Parathyroid adenoma (tissue), 2 donors: ENCODE measurements at regions not wholly inside any gene's neighbourhood (a gene's known extent, or its start where the extent isn't known, plus 50 kb on each side); places are given as distances from the start of the nearest gene placed in this dataset.

Source experiments
- H2AFZ ChIP-seq: fragments of 300-600 bp; sonication (generic); one replicate; pipeline ENCODE4 v1.7.0; 2017; ENCODE audit warnings: antibody characterized with exemption, mild to moderate bottlenecking
- H3K27ac ChIP-seq: fragments of 300-600 bp; sonication (generic); one replicate; pipeline ENCODE4 v1.7.0; 2017
- H3K27me3 ChIP-seq: fragments of 300-600 bp; sonication (generic); one replicate; pipeline ENCODE4 v1.7.0; 2017; ENCODE audit warnings: low read length; ENCODE audit not compliant: control insufficient read depth, insufficient read depth
- H3K36me3 ChIP-seq: fragments of 300-600 bp; sonication (generic); one replicate; pipeline ENCODE4 v1.7.0; 2017; ENCODE audit warnings: low read length; ENCODE audit not compliant: control insufficient read depth, insufficient read depth
- H3K4me1 ChIP-seq: fragments of 300-600 bp; sonication (generic); one replicate; pipeline ENCODE4 v1.7.0; 2017; ENCODE audit warnings: control low read depth
- H3K4me2 ChIP-seq: fragments of 300-600 bp; sonication (generic); one replicate; pipeline ENCODE4 v1.7.0; 2017; ENCODE audit warnings: low read length
- H3K4me3 ChIP-seq: fragments of 300-600 bp; sonication (generic); one replicate; pipeline ENCODE4 v1.7.0; 2017; ENCODE audit warnings: low read depth, low read length
- H3K79me2 ChIP-seq: fragments of 300-600 bp; sonication (generic); one replicate; pipeline ENCODE4 v1.7.0; 2017; ENCODE audit warnings: control low read depth
- H3K9ac ChIP-seq: fragments of 300-600 bp; sonication (generic); one replicate; pipeline ENCODE4 v1.7.0; 2017; ENCODE audit warnings: mild to moderate bottlenecking
- H3K9me3 ChIP-seq: fragments of 300-600 bp; sonication (generic); one replicate; pipeline ENCODE4 v1.7.0; 2017; ENCODE audit warnings: low read length; ENCODE audit not compliant: control insufficient read depth
- CTCF ChIP-seq: fragments of 300-600 bp; sonication (generic); IDR thresholded peaks from one replicate; pipeline ENCODE4 v1.7.0; 2017; ENCODE audit warnings: antibody characterized with exemption, mild to moderate bottlenecking
- donor health status: primary hyperparathyroidism.

- TF ChIP-seq CTCF: no peak
Measured at GRCh38 chr3:24751020-24751419, 256.4 kb upstream of the THRB start.

GRCh38 chr3:24756101-24756888 is 261.6 kb upstream of the THRB start:
- H3K79me2 ChIP-seq: no peaks in the 10 kb centered on the region
- no peak overlapping the region for H3K4me3 ChIP-seq
- no peak overlapping the region for H3K9ac ChIP-seq
- no peak for TF ChIP-seq CTCF
- H3K27me3 ChIP-seq: no peaks in the 10 kb centered on the region
- H3K36me3 ChIP-seq: no peaks in the 10 kb centered on the region
- no peak overlapping the region for H2AFZ ChIP-seq
- H3K27ac ChIP-seq: no peak overlapping the region
- H3K4me1 ChIP-seq: no peaks in the 10 kb centered on the region
- no peaks in the 10 kb centered on the region for H3K9me3 ChIP-seq
- no peak overlapping the region for H3K4me2 ChIP-seq

More at GRCh38 chr3:24751020-24751419, 256.4 kb upstream of the THRB start:
- H3K36me3 ChIP-seq: no peaks in the 10 kb centered on the region
- no peaks in the 10 kb centered on the region for H3K79me2 ChIP-seq
- H3K9me3 ChIP-seq: no peaks in the 10 kb centered on the region
- no peaks in the 10 kb centered on the region for H3K4me1 ChIP-seq
- H3K4me2 ChIP-seq: no peak overlapping the region
- H3K27me3 ChIP-seq: no peaks in the 10 kb centered on the region
- H3K9ac ChIP-seq: no peak overlapping the region
- H3K27ac ChIP-seq: no peak overlapping the region
- H3K4me3 ChIP-seq: no peak overlapping the region
- no peak overlapping the region for H2AFZ ChIP-seq

- Histone ChIP-seq H3K4me1 (no peaks in the 10 kb centered on the region), H3K4me3 (no peak overlapping the region), H3K9ac (no peak overlapping the region), H3K36me3 (no peaks in the 10 kb centered on the region), H3K9me3 (no peaks in the 10 kb centered on the region), H2AFZ (no peak overlapping the region), H3K27me3 (no peaks in the 10 kb centered on the region), H3K79me2 (no peaks in the 10 kb centered on the region), H3K27ac (no peak overlapping the region), H3K4me2 (no peak overlapping the region)
- TF ChIP-seq CTCF: no peak
Measured at GRCh38 chr3:24763393-24763792, 268.7 kb upstream of the THRB start.

- TF ChIP-seq CTCF: no peak
- H3K4me2 ChIP-seq: no peak overlapping the region
- H3K36me3 ChIP-seq: no peaks in the 10 kb centered on the region
- H3K9ac ChIP-seq: no peak overlapping the region
- H2AFZ ChIP-seq: no peak overlapping the region
- no peaks in the 10 kb centered on the region for H3K79me2 ChIP-seq
- no peak overlapping the region for H3K27ac ChIP-seq
- H3K27me3 ChIP-seq: no peaks in the 10 kb centered on the region
- H3K4me3 ChIP-seq: no peak overlapping the region
- no peaks in the 10 kb centered on the region for H3K4me1 ChIP-seq
- H3K9me3 ChIP-seq: no peaks in the 10 kb centered on the region
Measured at GRCh38 chr3:24764236-24764915, 269.7 kb upstream of the THRB start.
